OCI-LY3 (cell line): ENCODE measurements at regions not wholly inside any gene's neighbourhood (a gene's known extent, or its start where the extent isn't known, plus 50 kb on each side); places are given as distances from the start of the nearest gene placed in this dataset.

Source experiments
- EZH2phosphoT487 ChIP-seq: fragments of 200-600 bp; shearing (Covaris generic); IDR thresholded peaks from 2 replicates; pipeline ENCODE4 v1.6.1; 2018; ENCODE audit warnings: antibody characterized with exemption, mixed run types, low read depth
- TF ChIP-seq, protein P1 (sequence below): fragments of 200-600, 300-600 bp; sonication (generic); IDR thresholded peaks from 2 replicates; pipeline ENCODE4 v1.5.1; 2014; ENCODE audit warnings: antibody characterized with exemption, low read length, low read depth

DNA sequence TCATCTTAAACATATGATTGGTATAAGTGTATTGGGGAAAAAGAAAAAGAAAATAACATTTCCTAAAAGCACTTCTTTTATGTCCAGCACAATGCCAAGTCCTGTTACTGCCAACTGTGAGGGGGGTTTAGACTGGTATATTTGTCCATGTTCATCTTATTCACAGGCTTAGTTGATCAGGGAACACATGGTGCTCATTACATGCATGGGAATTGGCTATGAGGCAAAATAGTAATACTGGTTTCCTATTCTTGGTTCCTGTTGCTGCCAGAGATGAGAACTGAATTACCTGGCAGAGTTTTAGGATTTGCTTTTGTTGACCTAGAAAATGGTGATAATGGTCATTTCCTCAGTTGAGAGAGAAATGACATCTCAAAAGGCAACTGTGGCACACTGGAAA is 398.8 kb downstream of the DUSP10 start:
- TF ChIP-seq, protein P1, sequence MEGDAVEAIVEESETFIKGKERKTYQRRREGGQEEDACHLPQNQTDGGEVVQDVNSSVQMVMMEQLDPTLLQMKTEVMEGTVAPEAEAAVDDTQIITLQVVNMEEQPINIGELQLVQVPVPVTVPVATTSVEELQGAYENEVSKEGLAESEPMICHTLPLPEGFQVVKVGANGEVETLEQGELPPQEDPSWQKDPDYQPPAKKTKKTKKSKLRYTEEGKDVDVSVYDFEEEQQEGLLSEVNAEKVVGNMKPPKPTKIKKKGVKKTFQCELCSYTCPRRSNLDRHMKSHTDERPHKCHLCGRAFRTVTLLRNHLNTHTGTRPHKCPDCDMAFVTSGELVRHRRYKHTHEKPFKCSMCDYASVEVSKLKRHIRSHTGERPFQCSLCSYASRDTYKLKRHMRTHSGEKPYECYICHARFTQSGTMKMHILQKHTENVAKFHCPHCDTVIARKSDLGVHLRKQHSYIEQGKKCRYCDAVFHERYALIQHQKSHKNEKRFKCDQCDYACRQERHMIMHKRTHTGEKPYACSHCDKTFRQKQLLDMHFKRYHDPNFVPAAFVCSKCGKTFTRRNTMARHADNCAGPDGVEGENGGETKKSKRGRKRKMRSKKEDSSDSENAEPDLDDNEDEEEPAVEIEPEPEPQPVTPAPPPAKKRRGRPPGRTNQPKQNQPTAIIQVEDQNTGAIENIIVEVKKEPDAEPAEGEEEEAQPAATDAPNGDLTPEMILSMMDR: no peak
- TF ChIP-seq EZH2phosphoT487: no peak
